PC-3 (cell line): ENCODE measurements at regions not wholly inside any gene's neighbourhood (a gene's known extent, or its start where the extent isn't known, plus 50 kb on each side); places are given as distances from the start of the nearest gene placed in this dataset.

Experiments
- EZH2phosphoT487 ChIP-seq: fragments of 300-600 bp; sonication (generic); IDR thresholded peaks from 2 replicates; pipeline ENCODE4 v1.6.1; 2018; ENCODE audit warnings: mild to moderate bottlenecking, antibody characterized with exemption, low read length, borderline replicate concordance
- TF ChIP-seq, protein P1 (sequence below): fragments of 300-600 bp; sonication (generic); conservative IDR thresholded peaks from 2 replicates; pipeline ENCODE4 v1.5.1; 2017; ENCODE audit warnings: antibody characterized with exemption, low read depth, mild to moderate bottlenecking, low read length

DNA sequence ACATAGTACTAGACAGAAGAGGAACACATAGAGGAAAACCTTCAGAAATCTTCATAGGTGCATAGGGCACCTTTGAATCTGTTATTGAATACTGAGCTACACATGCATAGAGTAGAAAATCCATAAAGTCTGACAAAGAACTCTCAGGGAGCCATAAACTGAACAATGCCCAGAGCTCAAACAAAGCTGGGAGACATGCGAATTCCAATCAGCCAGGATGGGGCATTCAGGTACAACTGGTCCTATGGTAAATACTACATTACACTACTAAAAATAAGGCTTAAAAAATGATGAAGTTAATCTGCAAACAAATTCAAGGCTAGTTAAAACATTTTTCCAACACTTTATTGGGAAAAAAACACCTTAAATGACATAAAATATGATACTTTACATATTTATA lies 259.7 kb downstream of the DIO2 start:
- TF ChIP-seq EZH2phosphoT487: no peak
- TF ChIP-seq, protein P1, sequence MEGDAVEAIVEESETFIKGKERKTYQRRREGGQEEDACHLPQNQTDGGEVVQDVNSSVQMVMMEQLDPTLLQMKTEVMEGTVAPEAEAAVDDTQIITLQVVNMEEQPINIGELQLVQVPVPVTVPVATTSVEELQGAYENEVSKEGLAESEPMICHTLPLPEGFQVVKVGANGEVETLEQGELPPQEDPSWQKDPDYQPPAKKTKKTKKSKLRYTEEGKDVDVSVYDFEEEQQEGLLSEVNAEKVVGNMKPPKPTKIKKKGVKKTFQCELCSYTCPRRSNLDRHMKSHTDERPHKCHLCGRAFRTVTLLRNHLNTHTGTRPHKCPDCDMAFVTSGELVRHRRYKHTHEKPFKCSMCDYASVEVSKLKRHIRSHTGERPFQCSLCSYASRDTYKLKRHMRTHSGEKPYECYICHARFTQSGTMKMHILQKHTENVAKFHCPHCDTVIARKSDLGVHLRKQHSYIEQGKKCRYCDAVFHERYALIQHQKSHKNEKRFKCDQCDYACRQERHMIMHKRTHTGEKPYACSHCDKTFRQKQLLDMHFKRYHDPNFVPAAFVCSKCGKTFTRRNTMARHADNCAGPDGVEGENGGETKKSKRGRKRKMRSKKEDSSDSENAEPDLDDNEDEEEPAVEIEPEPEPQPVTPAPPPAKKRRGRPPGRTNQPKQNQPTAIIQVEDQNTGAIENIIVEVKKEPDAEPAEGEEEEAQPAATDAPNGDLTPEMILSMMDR: no peak
